K562 (cell line): ENCODE measurements at regions not wholly inside any gene's neighbourhood (a gene's known extent, or its start where the extent isn't known, plus 50 kb on each side); places are given as distances from the start of the nearest gene placed in this dataset.

Source experiments
- ATAC-seq: fragments of 200-7000 bp; cut with Tn5 transposase; 3 replicates; pipeline ENCODE4 v1.9.1; 2020; ENCODE audit warnings: moderate library complexity
- BruUV-seq: library from RNA; stranded (reverse); fragments of 400-500 nt; replicated peaks from 2 replicates; lab custom pipeline; 2021; lab: Mats Ljungman, UMichigan
- CTCF ChIA-PET: fragments of 300-600 bp; formaldehyde crosslinking; extraction: SDS; loops from one replicate; lab custom pipeline; 2021; ENCODE audit warnings: low intra/inter-chr PET ratio; lab: Yijun Ruan, JAX
- POLR2A ChIA-PET: fragments of 300-600, 350-650 bp; sonication (Branson Sonifier 250); formaldehyde crosslinking; extraction: SDS; loops from one replicate; lab custom pipeline; 2021; ENCODE audit warnings: antibody characterized with exemption, inconsistent platforms; lab: Yijun Ruan, JAX
- DNase-seq, 4 experiments: peaks; one replicate each; pipeline versions ENCODE4 v3.0.0 to v3.0.0-alpha.2; 2011 to 2018; ENCODE audit warnings: low spot score in 3 of 4, mixed read lengths in 3 of 4; ENCODE audit errors: extremely low read depth in 1 of 4
- FAIRE-seq: peaks from 2 replicates; lab custom pipeline; 2011; peaks lifted over from hg19 to GRCh38; lab: Jason Lieb, UNC
- H2AFZ ChIP-seq: 2 replicates; pipeline ENCODE4 v1.6.0; 2011; ENCODE audit warnings: low read depth, low read length, control low read depth, inconsistent platforms
- H3K27ac ChIP-seq: fragments of 200-600 bp; 3 replicates; pipeline ENCODE4 v1.8.0; 2011; ENCODE audit warnings: low read depth, mild to moderate bottlenecking, control low read depth, inconsistent platforms, low read length, moderate library complexity, mixed read lengths; ENCODE audit errors: extremely low read depth
- H3K27me3 ChIP-seq, 2 experiments: fragments of 300-600 bp in 1 of 2; 2 replicates in 1 of 2; 3 replicates in 1 of 2; pipeline versions ENCODE4 v1.6.0 to v1.8.0; 2011; ENCODE audit warnings: inconsistent platforms in 2 of 2, low read length in 2 of 2, mild to moderate bottlenecking in 1 of 2, mixed read lengths in 1 of 2, moderate library complexity in 1 of 2; ENCODE audit not compliant: control insufficient read depth in 2 of 2, insufficient read depth in 2 of 2
- H3K36me3 ChIP-seq: fragments of 300-600 bp; 3 replicates; pipeline ENCODE4 v1.8.0; 2011; ENCODE audit warnings: mild to moderate bottlenecking, low read length, inconsistent platforms; ENCODE audit not compliant: control insufficient read depth, insufficient read depth
- H3K4me1 ChIP-seq, 2 experiments: fragments of 200-600 bp in 1 of 2; replicated peaks in 1 of 2; 2 replicates in 1 of 2; 3 replicates in 1 of 2; pipeline versions ENCODE4 v1.5.1 to v1.8.0; 2011; ENCODE audit warnings: inconsistent platforms in 2 of 2, low read length in 2 of 2, mild to moderate bottlenecking in 1 of 2, mixed read lengths in 1 of 2, moderate library complexity in 1 of 2; ENCODE audit not compliant: control insufficient read depth in 2 of 2, insufficient read depth in 2 of 2
- H3K4me2 ChIP-seq: 2 replicates; pipeline ENCODE4 v1.6.1; 2011; ENCODE audit warnings: low read length, control low read depth, inconsistent platforms, mixed read lengths; ENCODE audit not compliant: insufficient read depth
- H3K4me3 ChIP-seq: fragments of 200-600 bp; sonication (generic), shearing (Covaris generic); 2 replicates; pipeline ENCODE4 v1.5.1; 2016; ENCODE audit warnings: control low read depth, inconsistent platforms
- H3K79me2 ChIP-seq: fragments of 200-600 bp; 3 replicates; pipeline ENCODE4 v1.8.0; 2011; ENCODE audit warnings: low read length, inconsistent platforms; ENCODE audit not compliant: control insufficient read depth, insufficient read depth
- H3K9ac ChIP-seq, 2 experiments: 2 replicates each; pipeline versions ENCODE4 v1.6.0 to v1.6.1; 2011; ENCODE audit warnings: low read depth in 2 of 2, low read length in 2 of 2, control low read depth in 1 of 2, inconsistent platforms in 1 of 2, mild to moderate bottlenecking in 1 of 2, mixed read lengths in 1 of 2; ENCODE audit not compliant: insufficient read depth in 1 of 2
- H3K9me1 ChIP-seq: one replicate; pipeline ENCODE4 v1.6.0; 2011; ENCODE audit warnings: inconsistent platforms, mild to moderate bottlenecking, low read length, moderate library complexity; ENCODE audit not compliant: control insufficient read depth, insufficient read depth
- H3K9me3 ChIP-seq: replicated peaks from 2 replicates; pipeline ENCODE4 v1.5.1; 2011; ENCODE audit warnings: low read depth, low read length, inconsistent platforms; ENCODE audit not compliant: control insufficient read depth, insufficient read depth
- H4K20me1 ChIP-seq: replicated peaks from 2 replicates; pipeline ENCODE4 v1.6.1; 2011; ENCODE audit warnings: low read length, inconsistent platforms, mixed read lengths; ENCODE audit not compliant: control insufficient read depth, insufficient read depth
- BCLAF1 ChIP-seq, 2 experiments: fragments of 450-650 bp in 1 of 2; IDR thresholded peaks; 2 replicates each; pipeline ENCODE4 v1.6.1; 2011 to 2017; ENCODE audit warnings: low read depth in 2 of 2, antibody characterized with exemption in 1 of 2, borderline replicate concordance in 1 of 2, low read length in 1 of 2, mild to moderate bottlenecking in 1 of 2, mixed read lengths in 1 of 2; ENCODE audit not compliant: control insufficient read depth in 1 of 2
- CBFA2T2 ChIP-seq: fragments of 450-650 bp; conservative IDR thresholded peaks from 2 replicates; pipeline ENCODE4 v1.6.1; 2017; ENCODE audit warnings: mild to moderate bottlenecking
- KLF10 ChIP-seq: fragments of 250-450 bp; sonication (Bioruptor Pico); IDR thresholded peaks from 2 replicates; pipeline ENCODE4 v1.6.1; 2021; ENCODE audit warnings: matching md5 sums
- RAD51 ChIP-seq: fragments of 450-650 bp; IDR thresholded peaks from 2 replicates; pipeline ENCODE4 v1.7.1; 2016; ENCODE audit warnings: low read depth, mild to moderate bottlenecking, borderline replicate concordance
- TFE3 ChIP-seq: fragments of 450-650 bp; formaldehyde crosslinking; IDR thresholded peaks from 2 replicates; pipeline ENCODE4 v1.4.0; 2020; ENCODE audit warnings: mild to moderate bottlenecking, mixed read lengths
- TOE1 ChIP-seq, 2 experiments: fragments of 450-650 bp in 1 of 2; sonication (generic) in 1 of 2; formaldehyde crosslinking in 1 of 2; IDR thresholded peaks; 2 replicates each; pipeline versions ENCODE4 v1.7.1 to v1.8.0; 2016 to 2022; ENCODE audit warnings: borderline replicate concordance in 2 of 2, mild to moderate bottlenecking in 2 of 2, antibody characterized with exemption in 1 of 2, inconsistent platforms in 1 of 2, low read depth in 1 of 2, missing genetic modification reagents in 1 of 2, moderate library complexity in 1 of 2
- WGBS: fragments of 100-300 bp; shearing (Covaris generic); methylation state at CpG from one replicate; pipeline ENCODE4 v1.1.6; 2016; ENCODE audit warnings: low coverage, mixed read lengths; ENCODE audit not compliant: insufficient coverage; ENCODE audit errors: missing lambda C conversion rate; 5-methylcytosine and 5-hydroxymethylcytosine counted together
- in situ Hi-C: fragments of 300-500 bp; cut with MboI; formaldehyde crosslinking; loops from 4 replicates; pipeline ENCODE4 v1.15.0; 2018; ENCODE audit warnings: inconsistent platforms, mixed read lengths
- intact Hi-C: fragments of 100-400 bp; cut with micrococcal nuclease; formaldehyde crosslinking; loops from 2 replicates; pipeline ENCODE4 v1.14.2; 2022

- no peak for TF ChIP-seq BCLAF1 (IDR thresholded peaks at IDR 0.05; ENCODE audit: borderline replicate concordance in 1 of 2, control insufficient read depth in 1 of 2, low read depth in 2 of 2, low read length in 1 of 2)
Measured at GRCh38 chr6:79776076-79776475, 144.9 kb downstream of the SH3BGRL2 start (continued).

GRCh38 chr6:79775222-79775621 is 144.1 kb downstream of the SH3BGRL2 start:
- H3K36me3 ChIP-seq: no peaks in the 10 kb centered on the region
- no peaks in the 10 kb centered on the region for H3K9me1 ChIP-seq
- CTCF ChIA-PET: no interaction called here
- BruUV-seq: no TSS peak
- DNase-seq (no peak), ATAC-seq (no peak), FAIRE-seq (no peak)
- intact Hi-C loops (no loop called here), in situ Hi-C loops (no loop called here)
- no peak overlapping the region for H3K4me2 ChIP-seq
- H3K9ac ChIP-seq: no peak overlapping the region
- 0% methylated on average over 3 of the region's 3 CpGs for WGBS
- POLR2A ChIA-PET: no interaction called here
- no peak overlapping the region for H2AFZ ChIP-seq
- H3K27me3 ChIP-seq: no peaks in the 10 kb centered on the region; a peak in 1 of 5 replicates
- H3K27ac ChIP-seq: no peak overlapping the region
- no peaks in the 10 kb centered on the region for H3K79me2 ChIP-seq
- no peaks in the 10 kb centered on the region for H4K20me1 ChIP-seq
- H3K4me1 ChIP-seq: peaks cover 0 to 6% of the 10 kb centered on the region in 2 experiments; a peak in 3 of 5 replicates
- H3K9me3 ChIP-seq: no peaks in the 10 kb centered on the region
- H3K4me3 ChIP-seq: no peak overlapping the region
- TF ChIP-seq TOE1 (IDR thresholded peaks at IDR 0.05; ENCODE audit: borderline replicate concordance) (peak; percentile 73), TOE1 (CRISPR knock-in tag; IDR thresholded peaks at IDR 0.05; ENCODE audit: borderline replicate concordance, low read depth) (no peak), CBFA2T2 (peak; percentile 49), RAD51 (peak; percentile 88), TFE3 (CRISPR knock-in tag) (peak; percentile 92), KLF10 (no peak)
